GM12878 (cell line): ENCODE measurements at regions not wholly inside any gene's neighbourhood (a gene's known extent, or its start where the extent isn't known, plus 50 kb on each side); places are given as distances from the start of the nearest gene placed in this dataset.

Experiments used
- ATAC-seq: fragments of 200-7000 bp; cut with Tn5 transposase; 3 replicates; pipeline ENCODE4 v1.9.1; 2020; ENCODE audit warnings: mild to moderate bottlenecking, moderate library complexity
- BruUV-seq: library from RNA; stranded (reverse); fragments of 400-500 nt; replicated peaks from 2 replicates; lab custom pipeline; 2021; lab: Mats Ljungman, UMichigan
- CTCF ChIA-PET: fragments of 300-600 bp; sonication (Branson Sonifier 250); formaldehyde crosslinking; extraction: SDS; loops from one replicate; lab custom pipeline; 2021; ENCODE audit warnings: inconsistent platforms; lab: Yijun Ruan, JAX
- POLR2A ChIA-PET: fragments of 350-600 bp; formaldehyde crosslinking; extraction: SDS; loops from one replicate; lab custom pipeline; 2021; ENCODE audit warnings: inconsistent platforms; lab: Charles Lee
- RAD21 ChIA-PET: fragments of 300-600 bp; sonication (Branson Sonifier 250); formaldehyde crosslinking; loops from one replicate; lab custom pipeline; 2023; ENCODE audit warnings: antibody characterized with exemption; ENCODE audit not compliant: unreplicated experiment; lab: Charles Lee
- SMC1A ChIA-PET: fragments of 300-600 bp; sonication (Branson Sonifier 250); formaldehyde crosslinking; loops from one replicate; lab custom pipeline; 2023; ENCODE audit not compliant: unreplicated experiment, uncharacterized antibody; lab: Charles Lee
- DNase-seq: peaks from one replicate; pipeline ENCODE4 v3.0.0-alpha.2; 2011; ENCODE audit warnings: low read depth, low spot score
- FAIRE-seq: peaks from 3 replicates; lab custom pipeline; 2011; peaks lifted over from hg19 to GRCh38; lab: Jason Lieb, UNC
- H2AFZ ChIP-seq: 2 replicates; pipeline ENCODE4 v1.6.0; 2011; ENCODE audit warnings: low read depth, low read length, control low read depth; ENCODE audit not compliant: control insufficient read depth
- H3K27ac ChIP-seq: 2 replicates; pipeline ENCODE4 v1.5.1; 2011; ENCODE audit warnings: control low read depth; ENCODE audit not compliant: control insufficient read depth, insufficient read depth
- H3K27me3 ChIP-seq, 2 experiments: replicated peaks in 1 of 2; 2 replicates each; pipeline versions ENCODE4 v1.6.0 to v1.6.1; 2011; ENCODE audit warnings: low read length in 1 of 2; ENCODE audit not compliant: control insufficient read depth in 2 of 2, insufficient read depth in 2 of 2
- H3K36me3 ChIP-seq, 2 experiments: 2 replicates each; pipeline ENCODE4 v1.5.1; 2011; ENCODE audit warnings: low read length in 1 of 2; ENCODE audit not compliant: control insufficient read depth in 2 of 2, insufficient read depth in 2 of 2
- H3K4me1 ChIP-seq: 2 replicates; pipeline ENCODE4 v1.6.1; 2011; ENCODE audit warnings: mild to moderate bottlenecking, low read length, moderate library complexity, mixed read lengths; ENCODE audit not compliant: control insufficient read depth, insufficient read depth
- H3K4me2 ChIP-seq: 2 replicates; pipeline ENCODE4 v1.6.0; 2011; ENCODE audit warnings: control low read depth; ENCODE audit not compliant: control insufficient read depth, insufficient read depth
- H3K4me3 ChIP-seq: fragments of 200-600 bp; sonication (generic); 2 replicates; pipeline ENCODE4 v1.5.1; 2016
- H3K79me2 ChIP-seq: 2 replicates; pipeline ENCODE4 v1.6.0; 2011; ENCODE audit warnings: low read length; ENCODE audit not compliant: control insufficient read depth, insufficient read depth
- H3K9ac ChIP-seq: 2 replicates; pipeline ENCODE4 v1.8.0; 2011; ENCODE audit warnings: low read length, control low read depth, mixed read lengths; ENCODE audit not compliant: control insufficient read depth, insufficient read depth
- H3K9me3 ChIP-seq: replicated peaks from 3 replicates; pipeline ENCODE4 v1.5.1; 2011; ENCODE audit warnings: mild to moderate bottlenecking, low read length; ENCODE audit not compliant: control insufficient read depth, insufficient read depth
- H4K20me1 ChIP-seq: 2 replicates; pipeline ENCODE4 v1.6.0; 2011; ENCODE audit not compliant: control insufficient read depth, insufficient read depth
- ATF2 ChIP-seq: IDR thresholded peaks from 2 replicates; pipeline ENCODE4 v1.6.1; 2012; ENCODE audit warnings: low read length, inconsistent platforms
- CREM ChIP-seq: IDR thresholded peaks from 2 replicates; pipeline ENCODE4 v1.6.1; 2014; ENCODE audit warnings: antibody characterized with exemption, low read depth
- DPF2 ChIP-seq: fragments of 450-650 bp; IDR thresholded peaks from 2 replicates; pipeline ENCODE4 v1.6.1; 2017; ENCODE audit warnings: mild to moderate bottlenecking
- FOXM1 ChIP-seq: IDR thresholded peaks from 2 replicates; pipeline ENCODE4 v1.6.1; 2012; ENCODE audit warnings: low read depth, mild to moderate bottlenecking, inconsistent platforms, low read length, moderate library complexity
- GATAD2B ChIP-seq: fragments of 450-650 bp; conservative IDR thresholded peaks from 2 replicates; pipeline ENCODE4 v1.6.1; 2017; ENCODE audit warnings: low read depth, mild to moderate bottlenecking, moderate library complexity
- JUNB ChIP-seq: IDR thresholded peaks from 2 replicates; pipeline ENCODE4 v1.6.1; 2016; ENCODE audit warnings: antibody characterized with exemption, mild to moderate bottlenecking
- MEF2A ChIP-seq: IDR thresholded peaks from 2 replicates; pipeline ENCODE4 v1.6.1; 2011; ENCODE audit warnings: low read depth, mild to moderate bottlenecking, low read length, moderate library complexity; ENCODE audit not compliant: insufficient read depth
- NFIC ChIP-seq: IDR thresholded peaks from 2 replicates; pipeline ENCODE4 v1.6.1; 2012; ENCODE audit warnings: low read depth, mild to moderate bottlenecking, inconsistent platforms, low read length, moderate library complexity
- NKRF ChIP-seq: fragments of 450-650 bp; conservative IDR thresholded peaks from 2 replicates; pipeline ENCODE4 v1.6.1; 2017; ENCODE audit warnings: mild to moderate bottlenecking, moderate library complexity
- RELA ChIP-seq: fragments of 450-650 bp; IDR thresholded peaks from 2 replicates; pipeline ENCODE4 v1.8.0; 2014; ENCODE audit warnings: borderline replicate concordance; ENCODE audit not compliant: partially characterized antibody
- RUNX3 ChIP-seq: IDR thresholded peaks from 2 replicates; pipeline ENCODE4 v1.6.1; 2012; ENCODE audit warnings: low read length, inconsistent platforms
- TCF3 ChIP-seq: IDR thresholded peaks from 2 replicates; pipeline ENCODE4 v1.6.1; 2012; ENCODE audit warnings: low read depth, mild to moderate bottlenecking, low read length, borderline replicate concordance; ENCODE audit not compliant: insufficient read depth
- ZBED1 ChIP-seq: IDR thresholded peaks from 2 replicates; pipeline ENCODE4 v1.6.1; 2016; ENCODE audit warnings: borderline replicate concordance
- ZNF384 ChIP-seq: IDR thresholded peaks from 2 replicates; pipeline ENCODE4 v1.6.1; 2012; ENCODE audit warnings: low read depth, mild to moderate bottlenecking, low read length, improper control_type of control experiment, borderline replicate concordance
- WGBS: methylation state at CpG from one replicate; pipeline ENCODE4 v1.1.6; 2016; ENCODE audit warnings: low lambda C conversion rate; ENCODE audit not compliant: insufficient replicate concordance, insufficient coverage; ENCODE audit errors: missing lambda C conversion rate; 5-methylcytosine and 5-hydroxymethylcytosine counted together
- in situ Hi-C: fragments of 300-500 bp; cut with MboI; formaldehyde crosslinking; loops from 9 replicates; pipeline ENCODE4 v1.14.3; 2018; ENCODE audit warnings: mixed read lengths
- intact Hi-C: fragments of 100-400 bp; cut with micrococcal nuclease; formaldehyde crosslinking; loops from one replicate; pipeline ENCODE4 v1.14.2; 2022; ENCODE audit not compliant: unreplicated experiment
- TF ChIP-seq, protein P1 (sequence below): fragments of 150-350 bp; IDR thresholded peaks from 2 replicates; pipeline ENCODE4 v1.6.1; 2014; ENCODE audit warnings: mild to moderate bottlenecking, low read depth, low read length

- peak; percentile 72 for ATAC-seq
- RAD21 ChIA-PET, result interaction anchor here (0.7 to 3.8 kb wide), 16 partner anchors 9 to 119 kb away, joined by 3 to 32 read pairs (median 4); no protein-coding TSS in a partner anchor
- H3K9ac ChIP-seq, result no peak overlapping the region
Measured at GRCh38 chr5:68405784-68406743, 190.5 kb downstream of the PIK3R1 start.

More at GRCh38 chr5:68405784-68406743, 190.5 kb downstream of the PIK3R1 start:
- SMC1A ChIA-PET, result interaction anchor here (0.6 to 3.6 kb wide), 29 partner anchors 8 to 239 kb away, joined by 3 to 22 read pairs (median 4); no protein-coding TSS in a partner anchor
- BruUV-seq, result no TSS peak
- Histone ChIP-seq H3K79me2 (no peaks in the 10 kb centered on the region), H3K27me3 (no peaks in the 10 kb centered on the region), H3K9me3 (peaks cover 2% of the 10 kb centered on the region; the same call in 2 of the 3 replicates), H3K36me3 (no peaks in the 10 kb centered on the region), H4K20me1 (no peaks in the 10 kb centered on the region), H2AFZ (peak overlapping the region; percentile 40), H3K4me1 (peaks cover 5% of the 10 kb centered on the region), H3K27ac (peak overlapping the region; percentile 10; the same call in 1 of the 2 replicates), H3K4me2 (peak overlapping the region; percentile 5; the same call in 1 of the 2 replicates), H3K4me3 (no peak overlapping the region; the same call in 1 of the 2 replicates)
- peak; percentile 89 for TF ChIP-seq JUNB
- TF ChIP-seq RUNX3, result peak; percentile 77
- 0 out of 2 replicates have a peak, but pooled peaks have one; percentile 42 for TF ChIP-seq DPF2
- no peak for TF ChIP-seq ZNF384
- no peak for TF ChIP-seq RELA
- TF ChIP-seq FOXM1, result peak; percentile 41; the same call in 1 of the 2 replicates
- TF ChIP-seq NFIC, result peak; percentile 45; the same call in 1 of the 2 replicates
- peak; percentile 43; the same call in 1 of the 2 replicates for TF ChIP-seq ATF2
- peak; percentile 57; the same call in 1 of the 2 replicates for TF ChIP-seq ZBED1
- no peak for TF ChIP-seq NKRF
- peak; percentile 40; the same call in 1 of the 2 replicates for TF ChIP-seq CREM
- no peak for TF ChIP-seq TCF3
- no peak for TF ChIP-seq GATAD2B
- TF ChIP-seq, protein P1, sequence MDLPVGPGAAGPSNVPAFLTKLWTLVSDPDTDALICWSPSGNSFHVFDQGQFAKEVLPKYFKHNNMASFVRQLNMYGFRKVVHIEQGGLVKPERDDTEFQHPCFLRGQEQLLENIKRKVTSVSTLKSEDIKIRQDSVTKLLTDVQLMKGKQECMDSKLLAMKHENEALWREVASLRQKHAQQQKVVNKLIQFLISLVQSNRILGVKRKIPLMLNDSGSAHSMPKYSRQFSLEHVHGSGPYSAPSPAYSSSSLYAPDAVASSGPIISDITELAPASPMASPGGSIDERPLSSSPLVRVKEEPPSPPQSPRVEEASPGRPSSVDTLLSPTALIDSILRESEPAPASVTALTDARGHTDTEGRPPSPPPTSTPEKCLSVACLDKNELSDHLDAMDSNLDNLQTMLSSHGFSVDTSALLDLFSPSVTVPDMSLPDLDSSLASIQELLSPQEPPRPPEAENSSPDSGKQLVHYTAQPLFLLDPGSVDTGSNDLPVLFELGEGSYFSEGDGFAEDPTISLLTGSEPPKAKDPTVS, result no peak
- TF ChIP-seq MEF2A, result 0 out of 2 replicates have a peak, but pooled peaks have one; percentile 59
- in situ Hi-C loops (no loop called here), intact Hi-C loops (no loop called here)
- POLR2A ChIA-PET, result interaction anchor here (0.8 to 1.1 kb wide), 3 partner anchors 26 to 118 kb away, joined by 3 read pairs; no protein-coding TSS in a partner anchor
- DNase-seq, result no peak
- CTCF ChIA-PET, result interaction anchor here (0.7 to 3.8 kb wide), 10 partner anchors 9 to 191 kb away, joined by 3 to 16 read pairs (median 3); partner anchors contain the start of gene PIK3R1
- FAIRE-seq, result no peak
- 52% methylated on average over 4 of the region's 4 CpGs for WGBS
